ENCODE measurements at regions not wholly inside any gene's neighbourhood (a gene's known extent, or its start where the extent isn't known, plus 50 kb on each side); places are given as distances from the start of the nearest gene placed in this dataset.

DNA sequence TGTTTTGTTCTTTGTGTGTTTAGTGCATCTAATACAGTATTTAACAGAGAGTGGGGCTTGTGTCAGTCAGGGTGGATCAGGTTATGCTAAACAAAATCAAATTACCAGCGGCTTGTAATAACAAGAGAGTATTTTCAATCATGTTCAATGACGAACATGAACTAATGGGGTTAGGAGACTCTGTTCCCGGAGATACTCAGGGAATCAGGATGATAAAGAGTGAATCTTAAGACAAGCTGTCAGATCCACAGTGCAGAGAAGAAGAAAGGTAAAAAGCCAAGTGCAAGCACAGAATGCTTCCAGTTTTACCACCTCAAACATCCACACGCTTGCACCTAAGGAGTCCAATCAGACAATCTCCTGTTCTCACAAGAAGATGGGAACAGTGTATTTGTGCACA, 1331.5 kb upstream of the TMEM132C start:
- no peak overlapping the region for H3K14ac ChIP-seq (ENCODE audit: insufficient read depth, low read length)
- H3K23ac ChIP-seq (ENCODE audit: insufficient read length, low read depth, low read length): no peak overlapping the region
- H2BK15ac ChIP-seq (ENCODE audit: low read depth, low read length): no peak overlapping the region
- no CpG with 5 or more reads among the region's 4 CpGs for WGBS (ENCODE audit: extremely low coverage, insufficient read length, low lambda C conversion rate)
- H3K4me1 ChIP-seq (ENCODE audit: insufficient read depth, low read length): no peaks in the 10 kb centered on the region
- no peak overlapping the region for H3K56ac ChIP-seq (ENCODE audit: insufficient read length, low read depth, low read length)
- no peaks in the 10 kb centered on the region for H3K36me3 Mint-ChIP-seq (ENCODE audit: insufficient read depth in 1 of 3, low read depth in 3 of 3)
- no peaks in the 10 kb centered on the region for H3K9me3 ChIP-seq (ENCODE audit: control insufficient read depth, low read depth, low read length)
- no peak overlapping the region for H4K91ac ChIP-seq (ENCODE audit: insufficient read length, low read depth, low read length)
- TF ChIP-seq, protein P1, sequence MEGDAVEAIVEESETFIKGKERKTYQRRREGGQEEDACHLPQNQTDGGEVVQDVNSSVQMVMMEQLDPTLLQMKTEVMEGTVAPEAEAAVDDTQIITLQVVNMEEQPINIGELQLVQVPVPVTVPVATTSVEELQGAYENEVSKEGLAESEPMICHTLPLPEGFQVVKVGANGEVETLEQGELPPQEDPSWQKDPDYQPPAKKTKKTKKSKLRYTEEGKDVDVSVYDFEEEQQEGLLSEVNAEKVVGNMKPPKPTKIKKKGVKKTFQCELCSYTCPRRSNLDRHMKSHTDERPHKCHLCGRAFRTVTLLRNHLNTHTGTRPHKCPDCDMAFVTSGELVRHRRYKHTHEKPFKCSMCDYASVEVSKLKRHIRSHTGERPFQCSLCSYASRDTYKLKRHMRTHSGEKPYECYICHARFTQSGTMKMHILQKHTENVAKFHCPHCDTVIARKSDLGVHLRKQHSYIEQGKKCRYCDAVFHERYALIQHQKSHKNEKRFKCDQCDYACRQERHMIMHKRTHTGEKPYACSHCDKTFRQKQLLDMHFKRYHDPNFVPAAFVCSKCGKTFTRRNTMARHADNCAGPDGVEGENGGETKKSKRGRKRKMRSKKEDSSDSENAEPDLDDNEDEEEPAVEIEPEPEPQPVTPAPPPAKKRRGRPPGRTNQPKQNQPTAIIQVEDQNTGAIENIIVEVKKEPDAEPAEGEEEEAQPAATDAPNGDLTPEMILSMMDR (conservative IDR thresholded peaks at IDR 0.05): no peak
- H3T11ph ChIP-seq (ENCODE audit: low read length): no peak overlapping the region
- H3K18ac ChIP-seq (ENCODE audit: insufficient read length, low read depth, low read length): no peak overlapping the region
- H3K4me3 Mint-ChIP-seq: no peak overlapping the region
- H3K23me2 ChIP-seq (ENCODE audit: insufficient read length, low read depth, low read length, poor library complexity, severe bottlenecking): no peaks in the 10 kb centered on the region
- DNase-seq: no peak
- H3K79me1 ChIP-seq (ENCODE audit: insufficient read depth, low read depth, low read length, poor library complexity, severe bottlenecking): no peaks in the 10 kb centered on the region
- H3K79me2 ChIP-seq (ENCODE audit: insufficient read depth, low read length): no peaks in the 10 kb centered on the region
- H3K4me1 Mint-ChIP-seq: no peaks in the 10 kb centered on the region
- H2BK20ac ChIP-seq (ENCODE audit: low read depth, low read length, poor library complexity, severe bottlenecking): no peak overlapping the region
- H3K9me3 Mint-ChIP-seq: no peaks in the 10 kb centered on the region
- H3K27me3 Mint-ChIP-seq (ENCODE audit: low read depth): no peaks in the 10 kb centered on the region
- H4K8ac ChIP-seq (replicated peaks; ENCODE audit: insufficient read length, low read depth, low read length): no peak overlapping the region
- no peak overlapping the region for H3K4ac ChIP-seq (ENCODE audit: low read depth, low read length)
- no peak overlapping the region for H2AK5ac ChIP-seq (ENCODE audit: insufficient read length, low read length)
- H4K20me1 ChIP-seq (ENCODE audit: control insufficient read depth, insufficient read depth, insufficient read length): no peaks in the 10 kb centered on the region
- no peak overlapping the region for H2BK120ac ChIP-seq (ENCODE audit: low read depth, low read length, poor library complexity, severe bottlenecking)
- no peak overlapping the region for H4K5ac ChIP-seq (ENCODE audit: insufficient read length, low read depth, low read length)
- H3K27ac Mint-ChIP-seq: no peak overlapping the region
- no peak overlapping the region for H2AFZ ChIP-seq (ENCODE audit: low read length)
- H3K9ac ChIP-seq (ENCODE audit: extremely low read depth, insufficient read length, low read length): no peak overlapping the region
- no peak overlapping the region for H2BK12ac ChIP-seq (ENCODE audit: insufficient read length, low read depth, low read length)
- no peak overlapping the region for H3K4me2 ChIP-seq (ENCODE audit: insufficient read depth, insufficient read length, low read length)
- H2BK5ac ChIP-seq (ENCODE audit: insufficient read length, low read length): no peak overlapping the region
- H3K27me3 ChIP-seq (ENCODE audit: insufficient read depth, low read length): no peaks in the 10 kb centered on the region
- H3K27ac ChIP-seq (ENCODE audit: insufficient read length, low read depth, low read length): no peak overlapping the region

All from H9 (cell line).